ENCODE measurements at regions not wholly inside any gene's neighbourhood (a gene's known extent, or its start where the extent isn't known, plus 50 kb on each side); places are given as distances from the start of the nearest gene placed in this dataset.

GRCh38 chr19:31138077-31138476 is 211.2 kb downstream of the TSHZ3 start:
- no peak for FAIRE-seq
- 83% methylated on average over 1 of the region's 1 CpG; no CpG with 5 or more reads in 1 of the 2 experiments for WGBS, 2 experiments (ENCODE audit: extremely low coverage in 1 of 2, insufficient coverage in 1 of 2, insufficient read length in 1 of 2, insufficient replicate concordance in 2 of 2, low coverage in 1 of 2, low lambda C conversion rate in 2 of 2, missing lambda C conversion rate in 1 of 2)
- TF ChIP-seq RFX5 (IDR thresholded peaks at IDR 0.05; ENCODE audit: borderline replicate concordance, low read depth, low read length) (no peak), EZH2 (IDR thresholded peaks at IDR 0.05; ENCODE audit: low read depth, low read length, severe bottlenecking) (no peak), SIRT6 (IDR thresholded peaks at IDR 0.05; ENCODE audit: low read length) (no peak), HDAC6 (IDR thresholded peaks at IDR 0.05; ENCODE audit: low read depth, low read length) (no peak), BRCA1 (IDR thresholded peaks at IDR 0.05; ENCODE audit: low read depth, low read length) (no peak)
- TF ChIP-seq, protein P1, sequence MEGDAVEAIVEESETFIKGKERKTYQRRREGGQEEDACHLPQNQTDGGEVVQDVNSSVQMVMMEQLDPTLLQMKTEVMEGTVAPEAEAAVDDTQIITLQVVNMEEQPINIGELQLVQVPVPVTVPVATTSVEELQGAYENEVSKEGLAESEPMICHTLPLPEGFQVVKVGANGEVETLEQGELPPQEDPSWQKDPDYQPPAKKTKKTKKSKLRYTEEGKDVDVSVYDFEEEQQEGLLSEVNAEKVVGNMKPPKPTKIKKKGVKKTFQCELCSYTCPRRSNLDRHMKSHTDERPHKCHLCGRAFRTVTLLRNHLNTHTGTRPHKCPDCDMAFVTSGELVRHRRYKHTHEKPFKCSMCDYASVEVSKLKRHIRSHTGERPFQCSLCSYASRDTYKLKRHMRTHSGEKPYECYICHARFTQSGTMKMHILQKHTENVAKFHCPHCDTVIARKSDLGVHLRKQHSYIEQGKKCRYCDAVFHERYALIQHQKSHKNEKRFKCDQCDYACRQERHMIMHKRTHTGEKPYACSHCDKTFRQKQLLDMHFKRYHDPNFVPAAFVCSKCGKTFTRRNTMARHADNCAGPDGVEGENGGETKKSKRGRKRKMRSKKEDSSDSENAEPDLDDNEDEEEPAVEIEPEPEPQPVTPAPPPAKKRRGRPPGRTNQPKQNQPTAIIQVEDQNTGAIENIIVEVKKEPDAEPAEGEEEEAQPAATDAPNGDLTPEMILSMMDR (IDR thresholded peaks at IDR 0.05; ENCODE audit: control extremely low read depth in 1 of 3, insufficient read depth in 1 of 3, low read depth in 1 of 3, low read length in 3 of 3): no peak

More at GRCh38 chr19:31138077-31138476, 211.2 kb downstream of the TSHZ3 start:
- Histone ChIP-seq H2AFZ (ENCODE audit: low read length) (no peak overlapping the region), H3K27ac (ENCODE audit: low read depth, low read length) (no peak overlapping the region), H2BK120ac (replicated peaks; ENCODE audit: low read depth, low read length) (no peak overlapping the region), H3K4ac (replicated peaks; ENCODE audit: insufficient read length, low read depth, low read length) (no peak overlapping the region), H4K20me1 (replicated peaks in 1 of 2; ENCODE audit: control insufficient read depth in 1 of 2, insufficient read depth in 2 of 2, low read length in 2 of 2) (no peaks in the 10 kb centered on the region), H3K14ac (ENCODE audit: insufficient read length) (no peak overlapping the region), H3K18ac (ENCODE audit: extremely low read depth, low read length) (no peak overlapping the region), H3K36me3 (ENCODE audit: control insufficient read depth in 2 of 4, insufficient read depth in 4 of 4, low read length in 3 of 4) (no peaks in the 10 kb centered on the region), H3K4me2 (ENCODE audit: insufficient read depth in 1 of 2, low read depth in 2 of 2, low read length in 2 of 2) (no peak overlapping the region), H2BK12ac (ENCODE audit: low read depth, low read length) (no peak overlapping the region), H3K23ac (ENCODE audit: insufficient read length) (no peak overlapping the region), H4K91ac (replicated peaks; ENCODE audit: insufficient read length, low read length) (no peak overlapping the region), H3K79me2 (ENCODE audit: control insufficient read depth in 1 of 2, insufficient read depth in 2 of 2, low read length in 2 of 2) (no peaks in the 10 kb centered on the region), H2BK5ac (ENCODE audit: low read depth, low read length) (no peak overlapping the region), H3K9me3 (ENCODE audit: insufficient read depth in 2 of 2, low read depth in 1 of 2, low read length in 1 of 2) (no peaks in the 10 kb centered on the region), H3K79me1 (ENCODE audit: low read depth, low read length) (no peaks in the 10 kb centered on the region), H4K5ac (ENCODE audit: insufficient read length, low read depth, low read length) (no peak overlapping the region), H4K8ac (ENCODE audit: extremely low read depth, insufficient read depth, low read length) (no peak overlapping the region), H3K56ac (replicated peaks; ENCODE audit: insufficient read length, low read depth, low read length) (no peak overlapping the region), H3K23me2 (ENCODE audit: low read depth, low read length) (no peaks in the 10 kb centered on the region), H3K4me3 (ENCODE audit: extremely low read depth in 1 of 4, insufficient read depth in 2 of 4, low read depth in 3 of 4, low read length in 4 of 4) (no peak overlapping the region), H2BK15ac (ENCODE audit: low read length) (no peak overlapping the region), H3K9ac (replicated peaks in 1 of 4; ENCODE audit: extremely low read depth in 1 of 4, low read depth in 3 of 4, low read length in 3 of 4) (no peak overlapping the region), H3K27me3 (replicated peaks in 1 of 4; ENCODE audit: control insufficient read depth in 3 of 4, extremely low read depth in 1 of 4, insufficient read depth in 3 of 4, low read length in 3 of 4) (no peaks in the 10 kb centered on the region), H2AK5ac (ENCODE audit: low read depth, low read length) (no peak overlapping the region), H2BK20ac (ENCODE audit: low read length) (no peak overlapping the region), H3K4me1 (replicated peaks in 1 of 4; ENCODE audit: control insufficient read depth in 3 of 4, insufficient read depth in 4 of 4, low read length in 3 of 4) (no peaks in the 10 kb centered on the region)
- ChIA-PET CTCF (ENCODE audit: partially characterized antibody) (interaction anchor here (1.1 kb wide), 1 partner anchor 37 kb away, joined by 3 read pairs; no protein-coding TSS in a partner anchor), POLR2A (ENCODE audit: partially characterized antibody) (interaction anchor here (1.1 kb wide), 1 partner anchor 16 kb away, joined by 3 read pairs; no protein-coding TSS in a partner anchor)
- DNase-seq (ENCODE audit: low read depth in 1 of 2, low spot score in 2 of 2): no peak
